ENCODE measurements at regions not wholly inside any gene's neighbourhood (a gene's known extent, or its start where the extent isn't known, plus 50 kb on each side); places are given as distances from the start of the nearest gene placed in this dataset.

DNA sequence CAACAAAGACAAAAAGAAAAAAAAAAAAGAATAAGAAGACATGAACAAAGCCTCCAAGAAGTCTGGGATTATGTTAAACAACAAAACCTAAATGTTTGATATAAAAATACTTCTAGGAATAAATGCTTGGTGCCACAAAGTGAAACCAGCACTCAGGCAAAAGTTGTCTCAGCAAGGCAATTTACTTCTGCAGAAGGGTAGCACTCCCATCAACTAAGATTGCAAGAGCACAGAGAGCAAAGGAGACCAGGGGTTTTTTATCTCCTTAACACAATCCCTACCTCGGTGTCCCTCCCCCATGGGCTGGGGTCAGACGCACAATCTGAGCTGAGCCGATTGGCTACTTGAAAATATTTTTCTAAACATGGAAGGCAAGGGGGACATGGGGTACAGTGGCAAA, 381.3 kb upstream of the SLC24A2 start:
- DNase-seq (ENCODE audit: insufficient read length, low spot score) = no peak
- TF ChIP-seq, protein P1, sequence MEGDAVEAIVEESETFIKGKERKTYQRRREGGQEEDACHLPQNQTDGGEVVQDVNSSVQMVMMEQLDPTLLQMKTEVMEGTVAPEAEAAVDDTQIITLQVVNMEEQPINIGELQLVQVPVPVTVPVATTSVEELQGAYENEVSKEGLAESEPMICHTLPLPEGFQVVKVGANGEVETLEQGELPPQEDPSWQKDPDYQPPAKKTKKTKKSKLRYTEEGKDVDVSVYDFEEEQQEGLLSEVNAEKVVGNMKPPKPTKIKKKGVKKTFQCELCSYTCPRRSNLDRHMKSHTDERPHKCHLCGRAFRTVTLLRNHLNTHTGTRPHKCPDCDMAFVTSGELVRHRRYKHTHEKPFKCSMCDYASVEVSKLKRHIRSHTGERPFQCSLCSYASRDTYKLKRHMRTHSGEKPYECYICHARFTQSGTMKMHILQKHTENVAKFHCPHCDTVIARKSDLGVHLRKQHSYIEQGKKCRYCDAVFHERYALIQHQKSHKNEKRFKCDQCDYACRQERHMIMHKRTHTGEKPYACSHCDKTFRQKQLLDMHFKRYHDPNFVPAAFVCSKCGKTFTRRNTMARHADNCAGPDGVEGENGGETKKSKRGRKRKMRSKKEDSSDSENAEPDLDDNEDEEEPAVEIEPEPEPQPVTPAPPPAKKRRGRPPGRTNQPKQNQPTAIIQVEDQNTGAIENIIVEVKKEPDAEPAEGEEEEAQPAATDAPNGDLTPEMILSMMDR (IDR thresholded peaks at IDR 0.05; ENCODE audit: insufficient read depth, missing control alignments) = no peak
- FAIRE-seq = no peak

DNA sequence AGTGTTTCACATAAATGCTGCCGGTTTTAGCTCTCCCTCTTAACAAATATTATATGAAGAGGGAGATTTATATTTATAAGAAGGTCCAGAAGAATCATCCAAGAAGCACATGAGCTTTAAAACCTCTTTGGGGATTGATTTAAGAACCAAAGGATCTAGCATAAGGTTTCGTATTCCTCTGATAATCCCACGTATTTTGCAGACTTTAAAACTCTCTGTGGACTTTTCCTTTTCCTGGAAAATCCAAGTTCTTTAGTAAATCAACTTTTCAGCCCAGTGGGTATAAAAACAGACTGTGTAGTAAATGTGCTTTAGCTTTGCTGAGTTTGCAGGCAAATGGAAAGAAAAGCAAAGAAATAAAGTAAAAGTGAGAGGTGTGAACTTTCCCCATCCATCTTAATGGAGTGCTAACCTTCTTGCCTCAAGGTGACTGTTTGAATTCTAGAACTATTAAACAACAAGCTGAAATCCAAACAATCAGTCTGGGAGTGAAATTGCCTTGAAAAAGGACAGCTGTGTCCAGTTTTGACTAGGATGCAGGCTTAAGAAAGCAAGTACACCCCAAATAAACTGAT, 363.4 kb upstream of the SLC24A2 start:
- DNase-seq (ENCODE audit: insufficient read length, low spot score) (no peak), FAIRE-seq (no peak)
- TF ChIP-seq, protein P1 (IDR thresholded peaks at IDR 0.05; ENCODE audit: insufficient read depth, missing control alignments) = no peak

DNA sequence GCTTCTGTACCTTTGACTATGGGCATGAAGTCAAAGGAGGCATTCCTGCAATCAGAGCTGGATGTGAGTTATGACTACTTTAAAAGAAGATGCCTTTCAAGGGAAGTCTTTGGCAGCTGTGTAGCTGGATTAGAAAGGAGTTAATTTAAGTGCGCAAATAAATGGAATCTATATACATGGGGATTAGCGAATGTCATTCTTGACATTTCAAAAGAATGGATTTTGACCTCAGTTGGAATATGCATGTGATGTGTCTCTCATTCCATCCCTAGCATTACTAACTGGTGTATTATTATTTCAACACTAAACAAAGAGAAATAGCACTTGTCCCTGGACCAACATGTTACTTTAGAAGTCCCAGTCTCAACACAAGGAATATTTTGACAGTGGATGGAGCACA, 359.6 kb upstream of the SLC24A2 start:
- DNase-seq (ENCODE audit: insufficient read length, low spot score) = no peak
- FAIRE-seq = no peak
- TF ChIP-seq, protein P1 (IDR thresholded peaks at IDR 0.05; ENCODE audit: insufficient read depth, missing control alignments) = no peak

DNA sequence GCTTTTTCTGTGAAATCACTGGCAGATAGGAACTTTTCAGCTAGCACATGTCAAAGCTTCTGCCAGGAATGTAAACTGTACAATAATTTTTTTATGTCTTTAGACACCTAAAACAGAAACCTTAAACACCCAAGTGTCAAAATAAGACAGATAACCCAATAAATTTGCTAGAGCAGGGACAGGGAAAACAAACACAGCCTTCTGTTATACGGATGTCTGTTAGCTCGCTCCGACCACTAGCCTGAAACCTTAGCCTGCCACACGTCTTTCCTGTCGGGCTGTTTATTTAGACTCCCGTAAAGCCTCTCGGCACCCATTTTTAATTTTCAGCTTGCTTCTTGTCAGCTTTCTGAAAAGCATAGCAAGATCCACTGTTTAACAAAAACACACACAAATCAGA, 355.4 kb upstream of the SLC24A2 start:
- TF ChIP-seq, protein P1 (IDR thresholded peaks at IDR 0.05; ENCODE audit: insufficient read depth, missing control alignments) = no peak
- no peak for FAIRE-seq
- no peak for DNase-seq (ENCODE audit: insufficient read length, low spot score)

DNA sequence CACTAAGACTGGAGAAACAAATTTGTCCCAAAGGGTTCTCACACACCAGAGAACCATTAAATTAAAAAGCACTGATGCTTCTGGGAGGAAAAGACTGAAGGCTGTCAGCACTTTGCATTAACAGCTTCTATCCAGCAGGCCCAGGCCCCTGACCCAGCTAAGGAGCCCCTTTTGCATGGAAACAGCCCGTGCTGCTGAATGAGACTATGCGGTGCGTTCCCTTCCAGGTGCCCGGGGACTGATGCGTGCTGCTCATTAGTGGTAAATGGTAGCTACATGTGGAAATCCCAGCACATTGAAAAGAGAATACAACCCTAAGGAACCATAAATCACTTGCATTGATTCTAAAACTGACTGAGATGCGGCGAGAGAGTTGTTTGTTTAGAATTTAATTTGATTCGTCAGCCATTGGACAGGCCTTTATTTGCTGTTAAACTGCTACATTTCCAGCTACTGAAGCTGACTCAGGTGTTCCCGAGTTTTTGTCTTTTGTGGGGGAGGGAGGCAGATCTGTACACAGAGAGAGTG, 351.0 kb upstream of the SLC24A2 start:
- FAIRE-seq (no peak), DNase-seq (ENCODE audit: insufficient read length, low spot score) (no peak)
- TF ChIP-seq, protein P1 (IDR thresholded peaks at IDR 0.05; ENCODE audit: insufficient read depth, missing control alignments) = no peak

DNA sequence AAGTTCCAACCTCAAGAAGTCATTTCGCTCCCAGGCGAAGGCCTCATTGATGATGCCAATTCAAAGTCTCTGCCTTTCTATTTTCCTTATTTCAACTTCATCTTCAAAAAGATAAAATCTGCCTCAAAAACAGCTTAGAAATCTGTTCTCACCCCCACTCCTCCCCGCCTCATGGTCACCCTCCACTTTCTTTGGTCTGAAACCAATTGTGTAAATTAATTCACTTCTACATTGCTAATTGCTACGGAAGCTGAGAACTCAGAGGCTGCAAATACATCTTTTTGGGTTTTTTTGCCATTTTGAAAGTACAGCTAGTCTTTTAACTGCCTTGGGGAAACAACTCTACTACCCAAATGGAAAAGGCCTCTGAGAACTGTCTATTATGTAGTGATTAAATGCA, 350.0 kb upstream of the SLC24A2 start:
- TF ChIP-seq, protein P1 (IDR thresholded peaks at IDR 0.05; ENCODE audit: insufficient read depth, missing control alignments) = no peak
- FAIRE-seq (no peak), DNase-seq (ENCODE audit: insufficient read length, low spot score) (no peak)

DNA sequence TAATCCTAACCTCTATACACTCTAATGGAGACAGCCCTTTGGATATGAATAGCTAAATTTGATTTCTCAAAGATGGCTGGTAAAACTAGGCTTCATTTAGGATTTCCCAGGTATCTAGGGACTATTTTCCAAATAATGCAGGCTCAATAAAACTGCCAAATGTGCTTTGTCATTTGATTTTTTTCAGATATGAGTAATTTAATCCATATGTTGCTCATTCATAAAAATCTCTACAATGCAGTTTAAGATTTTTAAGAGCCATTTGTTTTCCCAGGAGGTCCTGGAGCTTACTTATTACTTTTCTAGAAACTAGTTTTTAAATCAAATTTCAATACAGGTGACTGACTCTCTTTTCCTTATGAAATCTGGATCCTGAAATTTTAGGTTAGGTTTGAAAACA, 349.3 kb upstream of the SLC24A2 start:
- TF ChIP-seq, protein P1 (IDR thresholded peaks at IDR 0.05; ENCODE audit: insufficient read depth, missing control alignments) = no peak
- FAIRE-seq (no peak), DNase-seq (ENCODE audit: insufficient read length, low spot score) (no peak)

All from D721Med (cell line).